Ishikawa (cell line): ENCODE measurements at regions not wholly inside any gene's neighbourhood (a gene's known extent, or its start where the extent isn't known, plus 50 kb on each side); places are given as distances from the start of the nearest gene placed in this dataset.

Experiments used
- CEBPB ChIP-seq: IDR thresholded peaks from 2 replicates; pipeline ENCODE4 v1.6.1; 2012
- YY1 ChIP-seq: IDR thresholded peaks from 2 replicates; pipeline ENCODE4 v1.6.1; 2012; ENCODE audit warnings: low read depth

DNA sequence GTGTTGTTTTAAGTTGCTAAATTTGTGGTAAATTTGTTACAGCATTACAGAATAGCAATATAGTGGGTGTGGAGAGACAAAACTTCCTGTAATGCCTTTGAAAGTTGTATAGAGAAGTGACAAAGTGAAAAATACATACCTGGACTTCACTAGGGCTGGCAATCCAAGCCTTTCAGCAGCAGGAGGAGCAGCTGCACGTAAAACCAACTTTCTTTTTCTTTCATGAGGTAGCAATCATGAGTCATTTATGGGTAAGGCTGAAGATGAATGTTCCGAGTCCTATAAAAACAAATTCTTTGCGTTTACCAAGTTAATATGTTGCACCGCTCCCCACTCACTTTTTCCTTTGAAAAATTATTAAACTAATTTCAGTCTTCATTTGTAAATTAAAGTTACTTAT lies 1138.2 kb downstream of the TAF11L14 start:
- no peak for TF ChIP-seq CEBPB
- TF ChIP-seq YY1: no peak
